Bone marrow (tissue), 2 donors: ENCODE measurements at regions not wholly inside any gene's neighbourhood (a gene's known extent, or its start where the extent isn't known, plus 50 kb on each side); places are given as distances from the start of the nearest gene placed in this dataset.

ENCODE experiments used
- DNase-seq, 2 donors: peaks; one replicate each; lab custom pipeline; 2025; lab: John Stamatoyannopoulos, UW

GRCh38 chr4:31645236-31645635 is 925.1 kb downstream of the PCDH7 start:
- no peak for DNase-seq

DNA sequence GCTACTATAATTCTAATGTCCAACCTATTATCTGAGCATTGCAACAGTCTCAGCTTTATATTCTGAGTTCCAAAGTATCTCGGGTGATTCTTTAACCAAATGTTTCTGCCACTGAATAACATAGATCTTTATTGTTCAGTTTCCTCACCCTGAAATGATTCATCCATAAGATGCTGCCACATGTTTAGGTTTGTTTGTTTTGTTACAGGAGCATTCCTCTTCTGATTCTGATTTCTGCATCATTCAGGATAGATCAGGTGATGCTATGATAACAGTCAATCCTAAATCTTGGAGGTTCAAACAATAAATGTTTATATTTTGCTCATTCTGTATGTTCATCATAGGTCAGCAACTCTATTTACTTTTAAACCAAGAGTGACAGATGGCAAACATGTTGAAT is 927.6 kb downstream of the PCDH7 start:
- no peak for DNase-seq

DNA sequence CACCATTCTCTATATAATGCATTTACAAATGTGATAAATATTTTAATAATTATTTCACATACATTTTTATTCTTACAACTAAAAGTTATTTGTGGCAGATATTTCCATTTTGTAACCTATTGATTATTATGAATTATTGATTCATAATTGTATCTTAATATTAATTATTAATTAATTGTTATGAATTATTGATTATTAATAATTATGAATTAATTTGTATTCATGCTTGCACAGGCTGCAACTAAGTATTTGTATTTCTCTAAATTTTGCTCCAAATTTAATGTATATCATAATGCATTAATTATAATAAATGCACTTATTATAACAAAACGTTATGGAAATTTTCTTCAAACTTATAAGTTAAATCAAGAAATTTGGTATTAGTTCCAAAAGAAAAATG is 929.7 kb downstream of the PCDH7 start:
- no peak for DNase-seq

- no peak for DNase-seq
Measured at GRCh38 chr4:31651541-31651940, 931.4 kb downstream of the PCDH7 start.

- no peak for DNase-seq
Measured at GRCh38 chr4:31655328-31655727, 935.2 kb downstream of the PCDH7 start.

- no peak for DNase-seq
Measured at GRCh38 chr4:31657859-31658570, 937.8 kb downstream of the PCDH7 start.

- DNase-seq = no peak
Measured at GRCh38 chr4:31660916-31661315, 940.7 kb downstream of the PCDH7 start.

GRCh38 chr4:31662951-31663350 is 942.8 kb downstream of the PCDH7 start:
- no peak for DNase-seq

DNA sequence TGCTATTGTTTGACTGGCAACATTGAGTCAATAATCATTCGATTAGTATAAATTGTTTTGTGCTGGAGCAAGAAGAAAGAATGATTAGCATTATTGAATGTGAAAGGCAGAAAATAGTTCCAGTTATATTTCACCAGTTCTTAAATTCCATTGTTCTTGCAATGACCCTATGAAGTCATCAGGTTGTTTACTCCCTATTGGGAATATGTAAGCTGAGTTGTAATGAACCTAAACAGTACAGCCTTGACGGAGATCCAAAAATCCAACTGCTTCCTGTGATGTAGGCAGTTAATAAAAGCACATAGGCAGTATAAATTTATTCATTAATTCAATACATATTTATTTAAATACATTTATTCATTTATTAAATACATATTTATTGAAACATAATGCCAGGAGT is 947.5 kb downstream of the PCDH7 start:
- no peak for DNase-seq

DNA sequence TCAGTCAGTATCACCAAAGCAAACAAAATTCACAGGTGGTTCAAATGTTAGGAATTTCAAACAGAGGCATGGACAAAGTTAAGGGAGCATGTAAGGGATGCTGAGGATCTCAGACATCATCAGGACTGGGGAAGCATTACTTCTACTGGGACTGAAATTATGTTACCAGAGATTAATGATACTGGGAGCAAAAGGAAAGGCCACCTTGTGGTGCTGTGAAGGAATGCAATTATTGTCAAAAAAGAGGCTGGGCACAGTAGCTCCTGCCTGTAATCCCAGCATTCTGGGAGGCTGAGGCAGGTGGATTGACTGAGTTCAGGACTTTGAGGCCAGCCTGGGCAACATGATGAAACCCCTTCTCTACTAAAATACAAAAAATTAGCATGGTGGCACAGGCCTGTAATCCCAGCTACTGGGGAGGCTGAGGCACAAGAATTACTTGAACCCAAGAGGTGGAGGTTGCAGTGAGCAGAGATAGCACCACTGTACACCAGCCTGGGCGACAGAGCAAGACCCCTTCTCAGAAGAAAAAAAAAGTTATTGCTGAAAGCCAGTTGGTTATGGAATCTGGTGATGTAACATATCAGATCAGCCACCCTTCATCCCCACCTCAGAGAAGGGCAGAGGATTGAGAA is 954.3 kb downstream of the PCDH7 start:
- DNase-seq = no peak

DNA sequence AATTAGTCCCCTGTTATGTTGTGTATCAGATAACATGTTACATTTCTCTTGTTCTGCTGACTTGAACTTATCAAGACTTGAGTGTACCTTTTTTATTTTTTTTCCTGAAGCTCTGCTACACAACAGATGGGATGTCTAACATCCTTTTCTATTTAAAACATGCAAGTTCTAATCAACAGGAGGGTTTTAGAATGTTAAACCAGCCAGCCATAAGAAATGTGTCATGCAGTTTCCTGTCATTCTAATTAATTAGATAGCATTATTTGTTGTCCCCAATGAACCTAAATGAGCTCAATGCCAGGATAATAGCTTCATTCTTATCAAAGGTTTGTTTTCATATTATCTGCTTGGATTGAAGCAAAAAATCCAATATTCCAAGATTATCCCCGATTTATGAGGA is 958.2 kb downstream of the PCDH7 start:
- no peak for DNase-seq

- no peak for DNase-seq
Measured at GRCh38 chr4:31682796-31683195, 962.6 kb downstream of the PCDH7 start.

GRCh38 chr4:31687717-31688342 is 967.7 kb downstream of the PCDH7 start:
- DNase-seq = no peak

- no peak for DNase-seq
Measured at GRCh38 chr4:31692399-31692940, 972.3 kb downstream of the PCDH7 start.

GRCh38 chr4:31701256-31701655 is 981.1 kb downstream of the PCDH7 start:
- DNase-seq = no peak

- no peak for DNase-seq
Measured at GRCh38 chr4:31702326-31702725, 982.2 kb downstream of the PCDH7 start.

GRCh38 chr4:31714238-31714637 is 994.1 kb downstream of the PCDH7 start:
- no peak for DNase-seq

DNA sequence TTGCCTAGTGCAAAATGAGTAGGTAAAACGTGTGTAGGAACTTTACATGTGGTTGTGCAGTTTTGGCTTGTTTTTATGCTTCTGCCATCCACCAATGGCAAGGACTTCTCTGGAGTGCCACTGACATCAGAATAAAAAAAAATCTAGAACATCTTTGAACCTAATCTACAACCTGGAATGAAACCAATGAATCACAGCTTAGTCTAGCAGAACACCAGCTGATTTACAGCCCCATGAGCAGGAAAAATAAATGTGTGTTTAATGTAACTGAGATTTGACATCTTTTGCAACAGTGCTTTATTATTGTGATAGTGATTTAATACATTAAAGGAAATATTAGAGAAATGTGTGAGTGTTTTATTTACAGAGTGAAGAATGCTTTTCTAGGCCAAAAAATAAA is 995.1 kb downstream of the PCDH7 start:
- DNase-seq = no peak

DNA sequence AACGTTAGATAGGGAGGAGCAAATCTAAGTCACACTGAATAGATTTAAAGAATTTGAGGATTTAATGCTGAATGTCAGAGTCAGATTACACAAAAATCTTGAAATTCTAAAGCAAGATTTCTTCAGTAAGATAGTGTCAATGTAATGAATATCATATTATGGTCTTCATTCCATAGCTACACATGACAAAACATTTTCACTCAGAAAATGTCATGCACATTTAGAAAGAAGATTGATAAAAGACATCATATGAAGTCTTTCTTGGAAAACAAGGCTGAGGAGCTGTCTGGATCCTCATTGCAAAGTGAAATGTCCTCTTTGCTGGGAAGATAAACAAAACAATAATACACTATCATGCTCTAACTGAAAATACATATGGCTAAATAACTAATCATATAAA is 1006.9 kb downstream of the PCDH7 start:
- no peak for DNase-seq

- no peak for DNase-seq
Measured at GRCh38 chr4:31735004-31735403, 1014.8 kb downstream of the PCDH7 start.

DNA sequence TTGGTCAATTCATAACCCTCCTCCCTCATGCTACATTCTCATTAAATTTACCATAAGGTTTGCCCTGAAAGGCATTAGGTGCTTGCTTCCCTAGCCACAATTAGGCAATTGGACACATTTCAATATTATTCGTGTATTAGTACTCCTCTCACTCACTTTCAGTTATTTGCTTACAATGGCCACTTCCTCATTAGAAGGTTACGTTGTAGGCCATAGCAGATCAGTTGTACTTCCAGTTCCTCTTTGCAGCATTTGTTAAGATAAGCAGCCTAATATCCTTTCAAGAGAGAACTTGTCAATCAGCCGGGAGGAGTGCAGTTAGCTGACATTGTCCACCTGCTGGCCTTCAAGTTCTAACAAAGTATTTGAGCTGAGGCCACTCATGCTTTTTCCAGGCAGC is 1017.2 kb downstream of the PCDH7 start:
- no peak for DNase-seq

DNA sequence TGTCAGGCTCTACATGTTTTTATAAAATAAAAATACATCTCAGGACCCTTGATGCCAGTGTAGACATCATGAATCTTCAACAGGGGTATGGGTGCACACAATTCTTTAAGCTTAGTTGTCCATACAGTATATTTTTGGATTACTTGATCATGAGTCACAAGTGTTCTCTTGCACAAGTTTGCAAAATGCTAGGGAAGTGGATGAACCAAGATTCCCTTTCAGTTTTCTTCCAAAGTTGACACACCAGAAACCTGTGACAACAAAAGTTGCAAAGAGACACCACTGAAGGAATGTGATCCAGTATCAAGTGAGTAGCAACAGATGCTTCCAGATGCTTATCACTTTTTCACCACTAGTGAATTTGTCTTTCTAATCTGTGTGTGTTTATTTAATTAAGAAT is 1021.2 kb downstream of the PCDH7 start:
- no peak for DNase-seq

DNA sequence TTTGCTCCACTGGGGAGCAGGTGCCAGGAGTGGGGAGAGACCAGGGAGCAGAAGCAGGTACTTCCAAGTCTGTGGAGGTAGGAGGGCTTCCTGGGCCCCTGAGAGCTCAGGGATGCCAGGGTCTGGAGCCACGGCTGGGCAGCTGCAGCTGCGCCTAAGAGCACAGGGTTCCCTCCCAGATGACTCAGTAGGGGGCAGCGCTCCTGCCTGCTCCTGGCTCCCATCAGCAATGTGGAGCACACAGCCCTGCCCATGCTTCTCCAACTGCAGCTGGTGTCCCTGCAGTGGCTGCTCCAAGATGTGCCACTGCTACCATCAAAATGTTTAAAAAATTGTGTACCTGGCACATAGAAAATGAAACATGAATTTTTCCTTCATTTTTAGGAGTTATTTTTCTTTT is 1028.2 kb downstream of the PCDH7 start:
- DNase-seq = no peak
